ENCODE measurements at regions not wholly inside any gene's neighbourhood (a gene's known extent, or its start where the extent isn't known, plus 50 kb on each side); places are given as distances from the start of the nearest gene placed in this dataset.
"Not testable (repeated sequence)": the region's sequence is repeated elsewhere in the genome, so short reads cannot be mapped to it uniquely, and the experiment has no call there.

- POLR2A ChIA-PET = no interaction called here
- CTCF ChIA-PET = interaction anchor here (0.7 to 2.4 kb wide), 2 partner anchors 9 to 10 kb away, joined by 3 to 6 read pairs; no protein-coding TSS in a partner anchor
- Histone ChIP-seq H3K27me3 (ENCODE audit: control insufficient read depth, insufficient read depth, low read length) (no peaks in the 10 kb centered on the region), H3K4me3 (ENCODE audit: low read depth, low read length) (no peak overlapping the region), H3K36me3 (ENCODE audit: control insufficient read depth, insufficient read depth, low read length) (peaks cover 3% of the 10 kb centered on the region; the same call in 1 of the 2 replicates)
- no peak for DNase-seq (ENCODE audit: low read depth)
- no peak for TF ChIP-seq CTCF (IDR thresholded peaks at IDR 0.05; ENCODE audit: insufficient read depth, low read depth, low read length)
Measured at GRCh38 chr14:71629765-71630492, 302.3 kb upstream of the RGS6 start.

- POLR2A ChIA-PET; H3K4me3 ChIP-seq (ENCODE audit: low read depth, low read length); H3K27me3 ChIP-seq (ENCODE audit: control insufficient read depth, insufficient read depth, low read length); DNase-seq (ENCODE audit: low read depth); H3K36me3 ChIP-seq (ENCODE audit: control insufficient read depth, insufficient read depth, low read length): not testable (repeated sequence)
- CTCF ChIA-PET = interaction anchor here (2.4 kb wide), 1 partner anchor 10 kb away, joined by 6 read pairs; no protein-coding TSS in a partner anchor
Measured at GRCh38 chr14:71631030-71631429, 301.2 kb upstream of the RGS6 start.

DNA sequence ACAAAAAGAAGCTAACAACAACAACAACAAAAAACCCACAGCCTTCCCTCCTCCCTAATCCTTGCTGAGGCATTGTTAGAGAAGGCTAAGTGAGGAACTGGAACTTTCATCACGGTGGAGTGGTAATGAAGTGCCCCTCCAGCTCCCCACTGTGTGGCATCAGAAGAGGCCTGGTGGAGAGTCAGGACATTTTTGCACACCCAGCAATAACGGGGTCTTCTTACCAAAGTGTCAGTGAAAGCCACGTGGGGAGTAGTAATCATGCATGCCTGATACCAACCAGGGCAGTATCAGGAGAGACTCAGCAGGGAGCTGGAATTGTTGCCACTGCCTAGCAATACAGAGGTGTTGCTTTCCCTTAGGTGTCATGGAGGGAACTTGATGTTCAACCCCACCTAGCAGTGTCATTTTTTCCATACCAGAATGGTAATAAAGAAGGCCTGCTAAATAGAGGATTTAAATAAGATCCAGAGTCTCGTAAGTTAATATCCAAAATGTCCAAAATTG is 299.7 kb upstream of the RGS6 start:
- H3K27me3 ChIP-seq (ENCODE audit: control insufficient read depth, insufficient read depth, low read length) = no peaks in the 10 kb centered on the region
- POLR2A ChIA-PET = no interaction called here
- H3K4me3 ChIP-seq (ENCODE audit: low read depth, low read length) = no peak overlapping the region
- no peak for DNase-seq (ENCODE audit: low read depth)
- H3K36me3 ChIP-seq (ENCODE audit: control insufficient read depth, insufficient read depth, low read length) = peaks cover 2% of the 10 kb centered on the region; the same call in 1 of the 2 replicates
- CTCF ChIA-PET = interaction anchor here (0.7 kb wide), 1 partner anchor 11 kb away, joined by 3 read pairs; no protein-coding TSS in a partner anchor
- no peak for TF ChIP-seq CTCF (IDR thresholded peaks at IDR 0.05; ENCODE audit: insufficient read depth, low read depth, low read length)

DNA sequence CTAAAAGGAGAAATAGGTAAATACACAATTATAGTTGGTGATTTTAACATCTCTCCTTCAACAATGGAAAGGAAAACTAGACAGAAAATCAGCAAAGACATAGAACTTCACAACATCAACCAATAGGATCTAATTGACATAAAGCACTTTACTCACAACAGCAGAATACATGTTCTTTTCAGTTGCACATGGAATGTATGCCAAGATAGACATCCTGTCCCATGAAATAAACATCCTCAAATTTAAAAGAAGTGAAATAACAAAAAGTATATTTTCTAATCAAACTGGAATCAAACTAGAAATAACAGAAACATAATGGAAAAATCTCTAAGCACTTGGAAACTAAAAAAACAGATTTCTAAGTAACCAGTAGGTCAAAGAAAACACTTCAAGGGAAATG is 296.2 kb upstream of the RGS6 start:
- CTCF ChIA-PET = interaction anchor here (1.3 kb wide), 1 partner anchor 26 kb away, joined by 4 read pairs; no protein-coding TSS in a partner anchor
- TF ChIP-seq CTCF (IDR thresholded peaks at IDR 0.05; ENCODE audit: insufficient read depth, low read depth, low read length) = no peak
- Histone ChIP-seq H3K36me3 (ENCODE audit: control insufficient read depth, insufficient read depth, low read length) (peaks cover 2% of the 10 kb centered on the region; the same call in 1 of the 2 replicates), H3K27me3 (ENCODE audit: control insufficient read depth, insufficient read depth, low read length) (no peaks in the 10 kb centered on the region), H3K4me3 (ENCODE audit: low read depth, low read length) (no peak overlapping the region)
- DNase-seq (ENCODE audit: low read depth) = no peak
- POLR2A ChIA-PET = interaction anchor here (1.3 kb wide), 1 partner anchor 32 kb away, joined by 3 read pairs; no protein-coding TSS in a partner anchor

DNA sequence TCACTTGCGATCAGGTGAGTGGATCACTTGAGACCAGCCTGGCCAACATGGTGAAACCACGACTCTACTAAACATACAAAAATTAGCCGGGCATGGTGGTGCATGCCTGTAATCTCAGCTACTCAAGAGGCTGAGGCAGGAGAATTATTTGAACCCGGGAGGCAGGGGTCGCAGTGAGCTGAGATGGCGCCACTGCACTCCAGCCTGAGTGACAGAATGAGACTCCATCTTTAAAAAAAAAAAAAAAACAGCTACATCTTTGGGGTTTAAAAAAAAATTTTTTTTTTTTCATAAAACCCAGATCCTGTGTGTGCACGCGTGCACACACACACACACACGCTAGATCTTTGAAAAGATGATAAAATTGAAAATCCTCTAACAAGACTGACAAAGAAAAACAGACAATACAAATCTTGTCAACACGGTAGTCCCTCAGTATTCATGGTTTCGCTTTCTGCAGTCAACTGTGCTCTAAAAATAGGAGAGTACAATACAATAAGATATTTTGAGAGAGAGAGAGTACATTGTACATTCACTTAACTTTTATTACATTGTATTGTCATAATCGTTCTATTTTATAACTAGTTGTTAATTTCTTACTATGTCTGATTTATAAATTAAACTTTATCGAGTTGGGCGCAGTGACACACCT is 295.3 kb upstream of the RGS6 start:
- ChIA-PET POLR2A (no interaction called here), CTCF (interaction anchor here (1.3 kb wide), 1 partner anchor 25 kb away, joined by 4 read pairs; no protein-coding TSS in a partner anchor)

More for the DNA sequence above, 295.3 kb upstream of the RGS6 start:
- no peak for DNase-seq (ENCODE audit: low read depth)
- Histone ChIP-seq H3K4me3 (ENCODE audit: low read depth, low read length) (no peak overlapping the region), H3K27me3 (ENCODE audit: control insufficient read depth, insufficient read depth, low read length) (no peaks in the 10 kb centered on the region), H3K36me3 (ENCODE audit: control insufficient read depth, insufficient read depth, low read length) (peaks cover 2% of the 10 kb centered on the region; the same call in 1 of the 2 replicates)
- no peak for TF ChIP-seq CTCF (IDR thresholded peaks at IDR 0.05; ENCODE audit: insufficient read depth, low read depth, low read length)

Data from BJ (cell line).